ENCODE measurements at regions not wholly inside any gene's neighbourhood (a gene's known extent, or its start where the extent isn't known, plus 50 kb on each side); places are given as distances from the start of the nearest gene placed in this dataset.

DNA sequence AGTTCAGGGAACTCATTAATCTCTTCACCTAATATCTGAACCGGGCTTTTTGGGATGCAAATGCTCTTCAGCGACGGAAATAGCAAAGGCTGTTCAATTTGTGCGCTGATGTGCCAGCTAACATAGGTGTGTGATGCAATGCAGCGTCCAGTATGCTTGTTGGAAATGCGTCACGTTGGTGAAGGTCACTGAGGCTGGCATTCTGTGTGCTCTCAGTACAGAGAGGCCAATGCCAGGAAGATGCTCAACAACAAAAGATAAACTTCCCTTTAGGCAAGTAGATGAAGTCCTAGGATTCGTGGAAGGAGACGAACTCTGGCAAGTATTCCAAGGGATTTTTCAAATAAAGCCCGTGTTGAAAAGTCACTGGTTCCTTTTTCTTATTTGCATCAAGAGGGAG, 649.5 kb upstream of the MKI67 start:
- Histone ChIP-seq H3K4me3 (ENCODE audit: low read depth in 1 of 2, low read length in 1 of 2) (no peak overlapping the region), H3K27me3 (peaks cover 6% of the 10 kb centered on the region), H3K4me1 (ENCODE audit: control insufficient read depth in 1 of 2, insufficient read depth in 1 of 2, low read depth in 1 of 2, low read length in 1 of 2) (no peaks in the 10 kb centered on the region), H3K9me3 (no peaks in the 10 kb centered on the region), H3K36me3 (no peaks in the 10 kb centered on the region), H3K27ac (no peak overlapping the region)
- TF ChIP-seq, protein P1, sequence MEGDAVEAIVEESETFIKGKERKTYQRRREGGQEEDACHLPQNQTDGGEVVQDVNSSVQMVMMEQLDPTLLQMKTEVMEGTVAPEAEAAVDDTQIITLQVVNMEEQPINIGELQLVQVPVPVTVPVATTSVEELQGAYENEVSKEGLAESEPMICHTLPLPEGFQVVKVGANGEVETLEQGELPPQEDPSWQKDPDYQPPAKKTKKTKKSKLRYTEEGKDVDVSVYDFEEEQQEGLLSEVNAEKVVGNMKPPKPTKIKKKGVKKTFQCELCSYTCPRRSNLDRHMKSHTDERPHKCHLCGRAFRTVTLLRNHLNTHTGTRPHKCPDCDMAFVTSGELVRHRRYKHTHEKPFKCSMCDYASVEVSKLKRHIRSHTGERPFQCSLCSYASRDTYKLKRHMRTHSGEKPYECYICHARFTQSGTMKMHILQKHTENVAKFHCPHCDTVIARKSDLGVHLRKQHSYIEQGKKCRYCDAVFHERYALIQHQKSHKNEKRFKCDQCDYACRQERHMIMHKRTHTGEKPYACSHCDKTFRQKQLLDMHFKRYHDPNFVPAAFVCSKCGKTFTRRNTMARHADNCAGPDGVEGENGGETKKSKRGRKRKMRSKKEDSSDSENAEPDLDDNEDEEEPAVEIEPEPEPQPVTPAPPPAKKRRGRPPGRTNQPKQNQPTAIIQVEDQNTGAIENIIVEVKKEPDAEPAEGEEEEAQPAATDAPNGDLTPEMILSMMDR (IDR thresholded peaks at IDR 0.05) = no peak

DNA sequence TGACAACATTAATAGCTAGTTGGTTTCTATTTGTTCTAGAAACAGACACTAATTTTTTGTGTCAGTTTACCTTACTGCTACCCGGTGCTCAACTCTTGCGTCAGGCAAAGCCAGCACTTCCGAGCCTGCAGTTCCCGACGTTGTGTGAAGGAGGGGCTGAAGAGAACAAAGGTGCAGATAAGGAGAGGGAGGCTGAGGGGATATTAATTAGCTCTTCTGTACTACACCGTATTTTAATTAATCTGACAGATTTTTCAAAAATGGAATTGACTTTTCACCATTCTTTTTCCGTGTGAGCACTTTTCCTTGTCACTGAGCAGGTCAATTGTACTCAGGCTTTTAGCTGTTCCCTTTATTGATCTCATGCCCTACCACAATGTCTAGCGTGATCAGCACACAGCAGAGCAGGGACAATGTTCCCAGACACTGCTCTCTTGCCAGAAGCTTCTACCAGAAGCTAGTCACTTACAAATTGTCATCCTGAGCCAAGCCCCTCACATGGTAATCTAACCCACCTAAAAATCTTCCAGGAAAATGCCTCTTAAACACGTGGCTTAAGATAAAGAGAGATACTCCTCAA, 650.5 kb upstream of the MKI67 start:
- peaks cover 6% of the 10 kb centered on the region for H3K27me3 ChIP-seq
- TF ChIP-seq, protein P1 (IDR thresholded peaks at IDR 0.05) = no peak
- H3K9me3 ChIP-seq = no peaks in the 10 kb centered on the region
- no peak overlapping the region for H3K27ac ChIP-seq
- no peak overlapping the region for H3K4me3 ChIP-seq (ENCODE audit: low read depth in 1 of 2, low read length in 1 of 2)
- H3K4me1 ChIP-seq (ENCODE audit: control insufficient read depth in 1 of 2, insufficient read depth in 1 of 2, low read depth in 1 of 2, low read length in 1 of 2) = no peaks in the 10 kb centered on the region
- H3K36me3 ChIP-seq = no peaks in the 10 kb centered on the region

DNA sequence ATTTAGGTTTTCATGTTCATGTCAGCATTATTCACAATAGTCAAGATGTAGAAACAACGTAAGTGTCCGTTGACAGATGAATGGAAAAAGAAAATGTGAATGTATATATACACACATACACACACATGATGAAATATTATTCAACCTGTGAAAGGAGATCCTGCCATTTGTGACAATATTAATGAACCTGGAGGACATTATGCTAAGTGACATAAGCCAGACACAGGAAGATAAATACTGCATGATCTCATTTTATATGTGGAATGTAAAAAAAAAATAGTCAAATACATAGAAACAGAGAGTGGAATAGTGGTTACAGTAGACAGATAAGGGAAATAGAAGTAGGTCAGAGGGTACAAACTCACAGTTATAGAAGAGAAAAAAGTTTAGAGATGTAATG, 651.1 kb upstream of the MKI67 start:
- TF ChIP-seq, protein P1 (IDR thresholded peaks at IDR 0.05) = no peak
- peaks cover 6% of the 10 kb centered on the region for H3K27me3 ChIP-seq
- no peaks in the 10 kb centered on the region for H3K36me3 ChIP-seq
- no peak overlapping the region for H3K4me3 ChIP-seq (ENCODE audit: low read depth in 1 of 2, low read length in 1 of 2)
- H3K27ac ChIP-seq = no peak overlapping the region
- H3K4me1 ChIP-seq (ENCODE audit: control insufficient read depth in 1 of 2, insufficient read depth in 1 of 2, low read depth in 1 of 2, low read length in 1 of 2) = no peaks in the 10 kb centered on the region
- H3K9me3 ChIP-seq = no peaks in the 10 kb centered on the region

DNA sequence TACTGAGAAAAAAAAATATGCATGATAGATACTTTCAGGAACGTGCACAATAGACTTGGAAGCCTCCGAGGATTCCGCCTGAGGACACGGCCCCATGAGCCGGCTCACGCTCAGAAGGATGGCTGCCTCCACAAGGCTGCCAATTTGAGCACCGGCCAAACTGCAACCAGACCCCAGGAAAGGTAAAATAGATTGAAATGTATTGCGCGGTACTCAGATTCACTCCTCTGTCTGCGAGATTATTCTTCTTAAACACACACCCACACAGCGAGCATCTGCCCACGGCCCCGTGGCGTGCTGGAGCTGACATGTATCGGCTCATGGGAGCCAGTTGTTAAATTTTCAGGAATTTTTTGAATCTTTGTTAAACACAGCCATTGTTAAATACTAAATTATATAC, 653.2 kb upstream of the MKI67 start:
- H3K4me1 ChIP-seq (ENCODE audit: control insufficient read depth in 1 of 2, insufficient read depth in 1 of 2, low read depth in 1 of 2, low read length in 1 of 2) = no peaks in the 10 kb centered on the region
- H3K9me3 ChIP-seq = no peaks in the 10 kb centered on the region
- TF ChIP-seq, protein P1 (IDR thresholded peaks at IDR 0.05) = no peak
- no peaks in the 10 kb centered on the region for H3K36me3 ChIP-seq
- no peak overlapping the region for H3K4me3 ChIP-seq (ENCODE audit: low read depth in 1 of 2, low read length in 1 of 2)
- no peak overlapping the region for H3K27ac ChIP-seq
- peaks cover 6% of the 10 kb centered on the region for H3K27me3 ChIP-seq

DNA sequence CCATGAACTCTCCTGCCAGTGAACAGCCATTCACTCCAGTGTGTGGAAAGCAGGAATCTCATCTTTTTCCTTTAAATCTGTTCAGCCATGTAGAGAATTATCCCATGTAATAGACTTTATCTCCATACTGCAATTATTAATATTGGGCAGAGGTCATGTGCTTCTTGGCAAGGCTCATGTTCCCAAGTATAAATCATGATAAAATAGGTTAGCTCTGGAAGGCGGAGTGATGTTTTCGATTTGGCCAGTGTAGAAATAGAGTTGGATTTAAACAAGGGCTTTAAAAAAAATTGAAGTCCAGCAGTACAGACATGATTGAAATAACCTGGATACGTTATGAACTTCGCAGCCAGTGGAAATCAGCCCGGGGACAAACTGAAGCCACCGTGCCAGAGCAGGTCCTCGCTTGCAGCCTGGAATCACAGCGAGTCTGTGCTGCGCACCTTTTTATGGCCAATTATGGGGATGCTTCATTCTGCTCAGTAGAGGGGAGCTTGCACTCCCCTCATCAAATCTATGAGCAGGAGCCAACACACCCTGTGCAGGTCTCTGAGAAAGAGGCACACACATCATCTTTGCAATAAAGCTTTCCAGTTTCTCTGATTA, 654.0 kb upstream of the MKI67 start:
- no peak overlapping the region for H3K27ac ChIP-seq
- no peak overlapping the region for H3K4me3 ChIP-seq (ENCODE audit: low read depth in 1 of 2, low read length in 1 of 2)
- H3K27me3 ChIP-seq = peaks cover 6% of the 10 kb centered on the region
- no peaks in the 10 kb centered on the region for H3K36me3 ChIP-seq
- H3K9me3 ChIP-seq = no peaks in the 10 kb centered on the region
- H3K4me1 ChIP-seq (ENCODE audit: control insufficient read depth in 1 of 2, insufficient read depth in 1 of 2, low read depth in 1 of 2, low read length in 1 of 2) = no peaks in the 10 kb centered on the region
- TF ChIP-seq, protein P1 (IDR thresholded peaks at IDR 0.05) = no peak
